HepG2 (cell line): ENCODE measurements at regions not wholly inside any gene's neighbourhood (a gene's known extent, or its start where the extent isn't known, plus 50 kb on each side); places are given as distances from the start of the nearest gene placed in this dataset.
A peak's percentile ranks its signal among the peaks of the same experiment; 100 is the strongest.
"Not testable (repeated sequence)": the region's sequence is repeated elsewhere in the genome, so short reads cannot be mapped to it uniquely, and the experiment has no call there.

Source experiments
- ATAC-seq: fragments of 200-7000 bp; cut with Tn5 transposase; 3 replicates; pipeline ENCODE4 v1.9.1; 2020; ENCODE audit warnings: mild to moderate bottlenecking, moderate library complexity
- BruUV-seq: library from RNA; stranded (reverse); fragments of 400-500 nt; replicated peaks from 2 replicates; lab custom pipeline; 2021; lab: Mats Ljungman, UMichigan
- CTCF ChIA-PET: fragments of 300-600 bp; formaldehyde crosslinking; extraction: SDS; loops from one replicate; lab custom pipeline; 2021; ENCODE audit warnings: low total read pairs, inconsistent platforms, low intra/inter-chr PET ratio; lab: Yijun Ruan, JAX
- POLR2A ChIA-PET: fragments of 350-600 bp; sonication (Branson Sonifier 250); formaldehyde crosslinking; loops from one replicate; lab custom pipeline; 2020; ENCODE audit warnings: antibody characterized with exemption, inconsistent platforms; lab: Yijun Ruan, JAX
- DNase-seq: peaks from one replicate; pipeline ENCODE4 v3.0.0-alpha.2; 2015; ENCODE audit warnings: low spot score
- FAIRE-seq: peaks from 3 replicates; lab custom pipeline; 2011; peaks lifted over from hg19 to GRCh38; lab: Jason Lieb, UNC
- H2AFZ ChIP-seq: one replicate; pipeline ENCODE4 v1.6.1; 2011; ENCODE audit warnings: low read length, inconsistent platforms
- H3K27ac ChIP-seq: fragments of 300-600 bp; 3 replicates; pipeline ENCODE4 v1.8.0; 2011; ENCODE audit warnings: mixed run types, mild to moderate bottlenecking, mixed read lengths, low read length, inconsistent platforms; ENCODE audit not compliant: insufficient read depth; ENCODE audit errors: extremely low read length
- H3K27me3 ChIP-seq, 2 experiments: fragments of 200-600 bp in 1 of 2; 2 replicates in 1 of 2; 3 replicates in 1 of 2; pipeline versions ENCODE4 v1.6.0 to v1.8.0; 2011; ENCODE audit warnings: low read length in 2 of 2, mild to moderate bottlenecking in 2 of 2, moderate library complexity in 2 of 2, inconsistent platforms in 1 of 2; ENCODE audit not compliant: insufficient read depth in 2 of 2, control insufficient read depth in 1 of 2
- H3K36me3 ChIP-seq, 2 experiments: fragments of 200-600 bp in 1 of 2; replicated peaks in 1 of 2; 2 replicates in 1 of 2; 3 replicates in 1 of 2; pipeline versions ENCODE4 v1.5.1 to v1.8.0; 2011; ENCODE audit warnings: low read length in 2 of 2, inconsistent platforms in 1 of 2; ENCODE audit not compliant: insufficient read depth in 2 of 2, control insufficient read depth in 1 of 2
- H3K4me1 ChIP-seq: 2 replicates; pipeline ENCODE4 v1.5.1; 2012; ENCODE audit warnings: low read length, inconsistent platforms; ENCODE audit not compliant: insufficient read depth
- H3K4me2 ChIP-seq: 2 replicates; pipeline ENCODE4 v1.6.0; 2011; ENCODE audit warnings: low read depth, low read length, inconsistent platforms
- H3K4me3 ChIP-seq, 3 experiments: fragments of 200-600 bp in 1 of 3; sonication (generic), shearing (Covaris generic) in 1 of 3; replicated peaks in 1 of 3; 2 replicates each; pipeline ENCODE4 v1.5.1; 2011 to 2016; ENCODE audit warnings: low read length in 3 of 3, inconsistent platforms in 2 of 3, low read depth in 2 of 3, mild to moderate bottlenecking in 2 of 3, control low read depth in 1 of 3, mixed read lengths in 1 of 3; ENCODE audit not compliant: insufficient read depth in 1 of 3
- H3K79me2 ChIP-seq: one replicate; pipeline ENCODE4 v1.6.1; 2011; ENCODE audit warnings: low read length, inconsistent platforms; ENCODE audit not compliant: insufficient read depth
- H3K9ac ChIP-seq: 2 replicates; pipeline ENCODE4 v1.6.0; 2011; ENCODE audit warnings: mild to moderate bottlenecking, low read depth, low read length, inconsistent platforms; ENCODE audit not compliant: insufficient read depth
- H3K9me3 ChIP-seq: 2 replicates; pipeline ENCODE4 v1.5.1; 2012; ENCODE audit warnings: mild to moderate bottlenecking, low read length
- H4K20me1 ChIP-seq: 2 replicates; pipeline ENCODE4 v1.6.0; 2011; ENCODE audit warnings: inconsistent platforms, mild to moderate bottlenecking, low read length, moderate library complexity; ENCODE audit not compliant: insufficient read depth
- MXD4 ChIP-seq: IDR thresholded peaks from 2 replicates; pipeline ENCODE4 v1.6.1; 2016; ENCODE audit warnings: mild to moderate bottlenecking, missing biosample characterization, missing genetic modification reagents
- PHB2 ChIP-seq: fragments of 450-650 bp; IDR thresholded peaks from 2 replicates; pipeline ENCODE4 v1.6.1; 2018; ENCODE audit not compliant: partially characterized antibody
- ZBTB7A ChIP-seq: sonication (generic); formaldehyde crosslinking; IDR thresholded peaks from 2 replicates; pipeline ENCODE4 v1.8.0; 2022; ENCODE audit warnings: mild to moderate bottlenecking, missing genetic modification reagents
- ZNF12 ChIP-seq: sonication (generic); formaldehyde crosslinking; IDR thresholded peaks from 2 replicates; pipeline ENCODE4 v1.5.0; 2020; ENCODE audit warnings: missing genetic modification reagents
- WGBS: methylation state at CpG from one replicate; pipeline ENCODE4 v1.1.6; 2017; ENCODE audit warnings: low lambda C conversion rate; 5-methylcytosine and 5-hydroxymethylcytosine counted together
- in situ Hi-C: cut with HindIII; loops from 2 replicates; pipeline ENCODE4 v1.10.0; 2017; ENCODE audit warnings: low pct_unique_long_range_greater_than_20kb; ENCODE audit not compliant: extremely low pct_ligation_motif_present
- intact Hi-C: fragments of 100-400 bp; cut with micrococcal nuclease; formaldehyde crosslinking; loops from one replicate; pipeline ENCODE4 v1.10.0; 2022; ENCODE audit not compliant: unreplicated experiment
- TF ChIP-seq, protein P1 (sequence below): sonication (generic); formaldehyde crosslinking; IDR thresholded peaks from 2 replicates; pipeline ENCODE4 v1.4.0; 2020; ENCODE audit warnings: missing genetic modification reagents, borderline replicate concordance

DNA sequence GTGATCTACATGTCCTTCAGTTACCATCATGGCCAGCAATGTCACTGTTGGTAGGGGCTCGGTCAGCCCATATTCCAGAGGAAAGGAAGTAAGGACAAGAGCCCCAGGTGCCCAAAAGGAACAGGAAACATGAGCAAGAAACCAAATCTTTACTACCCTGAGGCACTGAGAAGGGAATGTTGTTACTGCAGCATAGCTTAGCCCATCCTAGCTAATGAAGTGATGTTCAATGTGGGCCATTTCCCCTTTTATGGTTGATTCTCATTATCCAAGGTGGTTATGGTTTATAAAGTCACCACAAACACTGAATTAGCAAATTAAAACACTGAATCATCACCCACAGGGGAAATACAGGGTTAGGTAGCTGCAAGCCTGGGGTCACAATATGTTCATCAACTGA lies 88.4 kb upstream of the C10orf90 start:
- Histone ChIP-seq H3K9ac (no peak overlapping the region), H3K36me3 (no peaks in the 10 kb centered on the region), H3K4me3 (no peak overlapping the region), H3K27me3 (no peaks in the 10 kb centered on the region; a peak in 2 of 5 replicates), H3K9me3 (peaks cover 5% of the 10 kb centered on the region; the same call in 1 of the 2 replicates), H4K20me1 (no peaks in the 10 kb centered on the region), H3K4me1 (no peaks in the 10 kb centered on the region), H3K4me2 (no peak overlapping the region), H3K79me2 (no peaks in the 10 kb centered on the region), H3K27ac (no peak overlapping the region), H2AFZ (no peak overlapping the region)
- in situ Hi-C loops, result no loop called here
- ATAC-seq, result no peak
- intact Hi-C loops, result no loop called here
- FAIRE-seq, result no peak
- WGBS, result 0% methylated on average over 1 of the region's 1 CpG
- ChIA-PET CTCF (no interaction called here), POLR2A (no interaction called here)
- DNase-seq, result no peak
- peak; percentile 96 for TF ChIP-seq ZNF12 (CRISPR knock-in tag)
- no peak for TF ChIP-seq ZBTB7A (CRISPR knock-in tag)
- no TSS peak for BruUV-seq

DNA sequence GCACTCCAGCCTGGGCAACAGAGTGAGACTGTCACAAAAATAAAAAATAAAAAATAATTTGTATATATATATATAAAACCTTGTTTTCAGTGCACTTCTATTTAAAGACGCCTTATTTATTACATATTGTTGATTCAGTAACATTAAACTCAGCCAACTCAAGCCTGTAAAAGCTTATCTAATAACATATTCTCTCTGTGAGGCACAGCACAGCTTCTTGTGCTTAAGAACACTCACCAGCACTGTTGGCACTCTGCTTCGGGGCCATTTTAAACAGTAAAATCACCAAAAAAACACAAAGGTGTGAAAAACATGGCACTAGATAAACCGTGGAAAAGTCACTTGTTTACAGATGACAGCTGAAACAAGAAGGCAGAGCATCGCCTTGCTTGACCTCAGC lies 89.0 kb upstream of the C10orf90 start:
- H4K20me1 ChIP-seq, result no peaks in the 10 kb centered on the region
- in situ Hi-C loops, result no loop called here
- 1% methylated on average over 4 of the region's 4 CpGs for WGBS
- H3K27me3 ChIP-seq, result no peaks in the 10 kb centered on the region; a peak in 1 of 5 replicates
- ATAC-seq, result no peak
- BruUV-seq, result no TSS peak
- H3K4me3 ChIP-seq, result no peak overlapping the region
- H3K4me2 ChIP-seq, result no peak overlapping the region
- TF ChIP-seq PHB2 (no peak), MXD4 (CRISPR knock-in tag) (no peak)
- TF ChIP-seq, protein P1, sequence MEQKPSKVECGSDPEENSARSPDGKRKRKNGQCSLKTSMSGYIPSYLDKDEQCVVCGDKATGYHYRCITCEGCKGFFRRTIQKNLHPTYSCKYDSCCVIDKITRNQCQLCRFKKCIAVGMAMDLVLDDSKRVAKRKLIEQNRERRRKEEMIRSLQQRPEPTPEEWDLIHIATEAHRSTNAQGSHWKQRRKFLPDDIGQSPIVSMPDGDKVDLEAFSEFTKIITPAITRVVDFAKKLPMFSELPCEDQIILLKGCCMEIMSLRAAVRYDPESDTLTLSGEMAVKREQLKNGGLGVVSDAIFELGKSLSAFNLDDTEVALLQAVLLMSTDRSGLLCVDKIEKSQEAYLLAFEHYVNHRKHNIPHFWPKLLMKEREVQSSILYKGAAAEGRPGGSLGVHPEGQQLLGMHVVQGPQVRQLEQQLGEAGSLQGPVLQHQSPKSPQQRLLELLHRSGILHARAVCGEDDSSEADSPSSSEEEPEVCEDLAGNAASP (CRISPR knock-in tag), result peak; percentile 30; the same call in 1 of the 2 replicates
- DNase-seq, result no peak
- FAIRE-seq, result no peak
- no peak overlapping the region for H2AFZ ChIP-seq
- POLR2A ChIA-PET, result no interaction called here
- H3K27ac ChIP-seq, result no peak overlapping the region
- peaks cover 5% of the 10 kb centered on the region; the same call in 1 of the 2 replicates for H3K9me3 ChIP-seq
- H3K79me2 ChIP-seq, result no peaks in the 10 kb centered on the region
- no peaks in the 10 kb centered on the region for H3K36me3 ChIP-seq
- no peak overlapping the region for H3K9ac ChIP-seq
- intact Hi-C loops, result no loop called here
- CTCF ChIA-PET, result no interaction called here
- no peaks in the 10 kb centered on the region for H3K4me1 ChIP-seq

DNA sequence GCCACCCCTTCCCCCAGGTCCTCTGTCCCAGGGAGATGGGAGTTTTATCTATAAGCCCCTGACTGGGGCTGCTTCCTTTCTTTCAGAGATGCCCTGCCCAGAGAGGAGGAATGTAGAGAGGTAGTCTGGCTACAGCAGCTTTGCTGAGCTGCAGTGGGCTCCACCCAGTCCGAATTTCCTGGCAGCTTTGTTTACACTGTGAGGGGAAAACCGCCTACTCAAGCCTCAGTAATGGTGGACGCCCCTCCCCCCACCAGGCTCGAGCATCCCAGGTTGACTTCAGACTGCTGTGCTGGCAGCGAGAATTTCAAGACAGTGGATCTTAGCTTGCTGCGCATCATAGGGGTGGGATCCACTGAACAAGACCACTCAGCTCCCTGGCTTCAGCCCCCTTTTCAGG lies 96.2 kb upstream of the C10orf90 start:
- H3K79me2 ChIP-seq, H3K36me3 ChIP-seq, FAIRE-seq, intact Hi-C loops, DNase-seq, H3K9ac ChIP-seq, H3K9me3 ChIP-seq, in situ Hi-C loops, H3K4me2 ChIP-seq, BruUV-seq, H3K27ac ChIP-seq, H3K27me3 ChIP-seq, ATAC-seq, H2AFZ ChIP-seq, H3K4me1 ChIP-seq, CTCF ChIA-PET, H4K20me1 ChIP-seq, POLR2A ChIA-PET, H3K4me3 ChIP-seq: not testable (repeated sequence)
- 100% methylated on average over 1 of the region's 6 CpGs for WGBS
